ENCODE measurements at regions not wholly inside any gene's neighbourhood (a gene's known extent, or its start where the extent isn't known, plus 50 kb on each side); places are given as distances from the start of the nearest gene placed in this dataset.

DNA sequence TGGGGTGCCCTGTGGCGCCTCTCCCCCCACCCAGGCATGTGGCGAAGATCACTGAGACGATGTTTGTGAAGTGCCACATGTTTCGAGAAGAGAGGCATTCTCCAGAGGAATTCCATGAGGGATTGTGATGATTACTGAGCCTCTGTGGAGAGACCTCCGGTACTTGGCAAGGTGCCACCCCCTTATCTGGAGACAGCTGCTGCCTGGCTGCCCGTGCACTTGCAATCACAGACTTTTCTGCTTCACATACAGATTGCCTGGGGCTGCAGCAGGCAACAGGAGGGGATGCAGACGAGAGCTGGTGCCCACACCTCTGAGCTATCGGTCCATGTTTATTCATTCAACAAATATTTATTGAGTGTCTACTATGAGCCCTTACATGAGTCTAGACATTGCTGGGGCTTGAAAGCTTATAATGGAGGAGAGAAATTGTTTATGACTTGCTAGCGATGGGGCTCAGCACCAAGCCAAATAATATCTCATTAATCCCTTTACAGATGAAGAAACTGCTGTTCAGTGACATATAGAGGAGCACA, 317.2 kb upstream of the ZFHX3 start:
- DNase-seq, result peak in 2 of 3 donors; percentile 16 to 57

DNA sequence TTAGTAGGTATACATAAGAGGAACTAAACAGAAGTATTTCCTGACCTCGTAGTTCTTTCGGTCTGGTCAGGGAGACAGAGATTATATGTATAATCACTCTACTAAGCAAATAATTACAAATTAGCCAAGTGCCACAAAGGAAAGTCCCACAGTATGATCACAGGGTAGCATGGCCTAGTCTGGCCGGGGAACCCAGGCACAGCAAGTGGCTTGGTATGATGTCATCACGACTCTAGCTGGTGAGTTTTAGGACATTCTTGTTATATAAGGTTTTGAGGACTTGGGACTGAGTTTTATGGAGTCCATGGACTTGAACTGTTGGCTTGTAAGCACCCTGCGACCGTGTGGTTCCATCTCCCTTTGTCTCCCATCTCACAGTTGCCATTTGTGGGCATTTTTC, 316.5 kb upstream of the ZFHX3 start:
- DNase-seq, result no peak

DNA sequence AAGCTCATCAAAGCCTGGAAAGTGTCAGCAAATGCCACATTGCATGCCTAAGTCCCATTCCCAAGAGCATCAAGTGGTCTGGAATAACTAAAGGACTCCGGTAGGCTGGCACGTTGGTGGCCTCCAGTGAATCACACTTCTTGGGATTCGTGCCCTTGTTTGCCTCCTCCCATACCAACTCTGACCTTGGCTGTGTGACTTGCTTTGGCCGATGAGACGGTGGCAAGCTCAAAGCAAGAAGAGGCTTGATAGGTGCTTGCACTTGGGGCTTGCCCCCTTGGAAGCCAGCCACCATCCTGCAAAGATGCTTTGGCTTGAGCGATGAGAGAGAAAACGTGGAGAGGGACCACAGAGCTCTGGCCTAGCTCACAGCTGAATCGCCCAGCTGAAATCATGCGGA, 313.1 kb upstream of the ZFHX3 start:
- no peak for DNase-seq

DNA sequence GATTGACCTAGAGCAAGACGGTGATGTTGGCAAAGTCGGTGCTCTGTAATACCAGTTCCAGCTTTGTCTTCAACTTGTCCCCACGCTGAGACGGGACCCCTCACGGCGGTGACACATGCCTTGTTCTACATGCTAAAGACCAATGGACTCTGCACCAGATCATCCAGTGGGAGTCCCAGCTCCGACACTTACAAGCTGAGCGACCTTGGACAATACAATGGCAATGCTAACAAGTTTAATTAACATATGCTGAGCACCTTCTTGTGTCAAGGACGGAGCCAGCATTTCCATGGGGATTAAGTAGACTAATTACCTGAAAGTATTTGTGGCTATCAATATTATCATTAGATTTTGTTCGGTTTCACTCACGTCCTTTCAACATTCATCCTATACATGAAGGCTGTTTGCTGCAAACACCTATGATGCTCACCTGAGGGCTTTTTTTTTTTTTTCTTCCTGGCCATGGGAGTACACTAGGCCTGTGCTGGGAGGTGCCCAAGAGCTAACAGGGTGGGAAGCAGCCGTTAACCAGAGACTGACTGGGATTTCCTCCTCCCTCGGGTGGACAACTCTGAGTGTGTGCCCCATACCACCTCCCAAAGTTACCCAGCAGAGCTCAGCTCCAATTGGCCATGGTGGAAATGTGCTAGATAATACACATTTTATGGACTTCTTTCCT, 308.6 kb upstream of the ZFHX3 start:
- DNase-seq, result no peak

DNA sequence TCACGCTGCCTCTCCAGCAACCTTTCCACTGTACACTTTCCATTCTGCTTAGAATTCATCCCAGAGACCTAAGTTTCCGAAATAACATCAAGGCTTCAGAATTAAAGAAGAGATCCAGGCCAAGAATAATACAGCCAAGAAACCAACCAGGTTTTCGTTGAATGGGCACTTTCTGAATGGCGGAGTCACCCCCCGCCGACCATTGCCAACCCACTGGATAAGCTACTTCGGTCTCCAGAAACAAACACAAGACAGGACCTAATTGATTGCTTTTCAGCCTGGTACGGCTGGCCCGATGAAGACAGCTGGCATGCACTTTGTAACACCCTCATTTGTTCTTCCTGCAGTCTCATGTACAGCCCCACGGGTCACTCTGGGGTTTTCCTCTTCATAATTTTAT, 308.1 kb upstream of the ZFHX3 start:
- no peak for DNase-seq

DNA sequence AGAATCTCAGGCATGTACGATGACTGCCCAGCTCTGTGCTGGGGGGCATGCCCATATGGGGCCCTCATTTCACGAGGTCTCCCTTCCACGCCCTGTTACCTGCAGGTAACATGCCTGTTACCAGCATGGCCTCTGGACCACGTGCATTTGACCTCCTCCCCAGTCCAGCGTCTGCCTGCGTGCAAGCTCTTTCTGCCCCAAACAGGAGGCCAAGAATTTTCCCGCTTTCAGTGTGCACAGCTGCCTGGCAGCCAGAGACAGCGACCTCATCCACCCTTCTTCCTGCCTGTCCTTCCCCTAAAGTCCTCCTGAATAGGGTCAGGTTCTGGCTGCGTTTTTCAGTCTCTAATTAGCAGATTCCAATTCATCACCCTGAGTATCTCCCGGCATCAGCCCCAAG, 306.5 kb upstream of the ZFHX3 start:
- peak in 1 of 3 donors; percentile 32 for DNase-seq

DNA sequence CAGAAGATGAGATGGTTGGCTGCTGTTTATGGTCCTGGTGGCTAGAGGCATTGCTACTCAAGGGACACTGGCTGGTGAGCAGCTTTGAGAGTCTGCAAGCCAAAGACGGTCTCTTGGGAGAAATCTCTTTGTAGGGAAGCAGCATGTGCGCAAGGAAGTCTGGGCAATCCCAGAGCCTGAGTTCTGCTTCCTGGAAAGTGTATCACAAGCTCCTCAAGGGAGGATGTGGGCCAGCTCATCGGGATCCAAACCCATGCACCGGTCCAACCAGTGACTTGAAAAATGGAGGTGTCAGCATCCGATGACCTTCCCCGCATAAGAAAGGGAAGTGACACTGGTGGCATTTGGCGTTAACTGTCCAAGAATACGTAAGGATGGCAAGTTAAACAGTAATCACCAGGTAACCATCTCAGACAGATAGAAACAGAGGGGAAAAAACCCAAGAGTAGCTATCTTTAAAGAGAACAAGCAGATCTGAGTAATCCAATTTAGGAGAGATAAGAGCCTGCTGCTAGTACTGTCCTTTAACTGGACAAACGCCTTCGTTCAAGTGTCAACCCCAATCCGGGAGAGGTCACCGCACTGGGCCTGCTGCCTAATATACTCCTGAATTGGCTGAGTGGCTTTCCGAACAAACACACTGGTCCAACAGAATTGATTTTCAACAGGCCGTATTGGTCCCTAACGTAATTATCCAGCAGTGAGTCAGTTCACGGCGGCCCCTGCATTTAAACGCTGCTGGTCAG, 303.0 kb upstream of the ZFHX3 start:
- DNase-seq, result peak in 1 of 3 donors; percentile 29

DNA sequence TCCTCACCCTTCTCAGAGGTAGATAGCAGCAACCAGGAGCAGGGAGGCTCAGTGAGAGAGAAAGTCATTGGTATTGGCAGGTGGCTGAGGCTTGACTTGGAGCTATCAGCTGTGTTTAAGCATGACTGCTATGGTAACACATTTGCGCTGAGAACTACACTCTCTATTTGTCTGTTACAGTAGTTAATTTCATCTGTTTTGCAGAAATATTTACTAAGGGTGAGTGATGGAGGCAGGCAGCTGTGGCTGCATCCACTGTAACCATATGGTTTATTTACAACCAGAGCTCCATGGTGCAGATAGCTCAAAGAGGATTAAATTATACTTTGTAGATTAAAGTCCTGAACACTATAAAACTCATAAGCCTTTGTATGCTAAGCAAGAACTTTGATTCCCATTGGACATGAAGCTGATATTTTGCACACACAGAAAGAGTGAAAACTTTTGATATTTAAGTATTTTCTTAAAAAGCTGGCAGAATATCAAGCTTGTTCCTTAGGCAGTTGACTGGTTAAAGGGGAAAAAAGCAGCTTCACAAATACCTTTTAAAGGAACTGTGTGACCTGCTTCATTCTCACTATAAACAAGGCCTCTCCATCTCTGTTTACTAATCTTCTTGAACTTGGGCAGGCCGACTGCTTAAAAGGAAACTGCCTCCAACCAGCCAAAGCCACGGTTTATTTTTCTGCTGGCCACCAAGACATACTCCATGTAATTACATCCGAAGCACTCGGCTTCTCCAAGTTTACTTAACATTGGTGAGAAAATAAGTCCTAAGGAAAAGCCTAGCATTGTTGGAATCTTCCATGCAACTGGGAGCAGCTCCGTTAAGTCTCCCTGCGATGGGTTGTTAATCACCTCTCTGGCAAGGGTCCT, 299.8 kb upstream of the ZFHX3 start:
- DNase-seq, result peak in 2 of 3 donors; percentile 27 to 69

DNA sequence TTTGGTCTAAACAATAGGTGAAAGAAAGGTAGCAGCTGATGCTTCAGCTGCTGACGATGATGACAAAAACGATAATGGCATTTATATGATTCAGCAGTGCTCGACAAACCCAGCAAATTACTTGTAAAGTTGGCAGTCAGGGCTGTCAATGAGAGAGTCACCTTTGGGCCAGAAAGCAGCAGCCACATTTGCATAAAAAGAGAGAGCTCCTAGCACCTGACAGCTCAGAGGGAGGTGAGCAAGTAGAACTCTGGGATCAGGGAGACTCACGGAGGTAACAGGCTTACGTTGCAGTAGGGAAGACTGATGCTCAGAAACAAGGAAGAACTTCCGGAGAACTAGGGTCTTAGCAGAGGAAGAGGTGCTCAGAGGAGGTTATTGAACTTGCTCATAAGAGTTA, 291.9 kb upstream of the ZFHX3 start:
- DNase-seq, result no peak

DNA sequence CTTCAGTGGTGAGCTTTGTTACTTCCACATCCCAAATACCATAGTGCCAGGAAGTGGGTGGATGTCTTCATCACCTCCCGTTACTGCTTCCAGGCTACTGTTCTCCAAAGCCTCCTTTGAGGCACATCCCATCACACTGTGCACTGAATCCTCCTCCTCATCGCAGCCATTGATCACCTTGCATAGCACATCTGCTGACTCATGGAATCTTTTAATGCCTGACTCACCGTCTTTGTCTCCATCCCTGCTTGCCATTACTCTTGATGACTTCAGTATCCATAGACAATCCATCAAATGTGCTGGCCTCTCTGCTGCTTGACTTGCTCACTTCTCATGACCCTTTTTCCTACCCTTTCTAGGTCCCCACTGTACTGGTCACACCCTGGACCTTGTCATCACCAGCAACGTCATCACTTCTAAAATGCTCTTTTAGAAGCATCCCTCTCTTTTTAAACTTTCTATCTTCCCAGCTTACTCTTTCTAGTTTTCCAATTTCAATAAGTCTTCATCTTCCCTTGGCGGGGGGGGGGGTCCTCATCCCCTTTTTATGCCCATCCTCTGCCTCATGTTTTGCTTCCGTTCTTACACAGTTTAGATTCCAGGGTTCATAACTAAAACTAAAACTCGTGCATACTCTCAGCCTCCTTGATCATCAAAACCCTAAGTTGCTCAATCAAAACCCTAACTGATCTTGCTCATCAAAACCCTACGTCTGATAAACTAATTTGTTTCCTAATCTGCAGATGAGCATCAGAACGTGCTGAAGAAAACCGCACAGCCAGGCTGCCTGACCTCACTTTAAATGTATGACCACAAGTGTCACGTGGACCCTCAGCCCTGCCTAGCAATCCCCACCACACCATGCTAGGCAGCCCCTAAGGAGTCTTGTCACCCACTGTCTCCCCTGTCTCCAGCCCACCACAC, 289.7 kb upstream of the ZFHX3 start:
- DNase-seq, result no peak

DNA sequence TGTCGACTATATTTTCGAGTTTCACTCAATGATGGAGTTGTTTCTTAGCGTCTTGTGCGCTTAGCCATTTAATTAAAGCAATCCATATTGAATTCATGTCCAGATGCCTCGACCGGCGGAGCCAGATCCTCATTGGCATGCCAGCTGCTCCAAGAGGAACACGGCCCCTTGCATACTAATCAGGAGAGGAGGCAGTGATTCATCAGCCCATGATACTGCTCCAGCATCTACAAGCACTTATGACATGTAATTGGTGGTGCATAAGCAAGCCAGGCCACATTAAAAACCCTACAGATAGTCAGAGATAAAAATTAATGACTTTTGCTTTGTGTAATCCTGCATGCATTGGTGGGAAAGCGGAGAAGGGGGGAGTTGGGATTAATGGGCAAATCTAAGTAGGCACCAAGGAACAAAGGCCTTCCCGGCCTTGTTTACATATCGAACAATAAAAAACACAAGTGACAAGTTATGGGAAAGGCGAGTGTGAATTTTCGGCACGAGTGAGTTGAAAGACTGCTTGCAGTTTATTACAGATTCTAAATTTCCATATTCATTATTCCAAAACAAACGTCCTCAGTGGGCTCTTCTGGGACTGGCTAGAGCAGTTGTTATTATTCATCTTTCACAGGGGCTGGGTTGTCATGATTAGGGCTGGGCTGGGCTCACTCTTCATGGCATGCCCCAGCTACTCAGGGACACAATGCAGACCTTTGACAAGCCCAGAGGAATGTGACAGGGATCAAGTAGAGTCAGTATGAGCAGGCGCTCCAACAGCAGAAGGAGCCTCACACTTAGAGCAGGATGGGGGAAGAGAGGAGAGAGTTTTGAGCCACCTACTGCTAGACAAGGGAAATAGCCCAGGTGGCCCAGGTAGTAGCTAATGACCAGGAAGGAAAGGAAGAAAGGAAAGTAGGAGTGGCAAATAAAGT, 281.7 kb upstream of the ZFHX3 start:
- no peak for DNase-seq

DNA sequence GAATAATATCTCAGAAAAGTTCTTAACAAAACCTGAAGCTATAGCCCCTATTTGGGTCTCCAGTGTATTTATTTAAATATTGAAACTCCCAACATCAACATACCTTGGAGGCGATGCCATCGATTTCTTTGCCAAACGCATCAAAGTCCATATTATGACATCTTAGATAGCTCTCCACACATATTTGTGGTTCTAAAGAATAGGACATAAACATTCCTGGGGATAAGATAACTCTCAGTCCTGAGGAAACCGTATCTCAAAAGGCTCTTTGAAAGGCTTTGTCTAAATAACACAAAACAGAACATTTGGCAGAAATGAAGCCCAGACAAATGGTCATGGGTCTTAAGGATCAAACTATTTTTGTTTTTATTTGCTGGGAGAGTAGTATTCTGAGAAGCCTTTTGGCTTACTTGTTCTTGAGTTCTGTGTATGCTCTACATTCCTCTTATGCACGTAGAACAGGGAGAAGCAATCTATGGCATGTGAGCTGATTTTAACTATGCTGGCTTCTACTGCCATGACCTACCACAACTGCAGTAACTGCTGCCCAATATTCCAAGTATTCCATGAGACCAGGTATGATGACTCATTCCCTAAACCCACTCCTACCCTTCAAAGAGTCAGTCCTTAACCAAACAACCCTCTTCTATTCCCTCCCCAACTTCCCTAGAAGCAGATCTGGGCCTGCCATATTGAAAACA, 279.0 kb upstream of the ZFHX3 start:
- DNase-seq, result no peak

DNA sequence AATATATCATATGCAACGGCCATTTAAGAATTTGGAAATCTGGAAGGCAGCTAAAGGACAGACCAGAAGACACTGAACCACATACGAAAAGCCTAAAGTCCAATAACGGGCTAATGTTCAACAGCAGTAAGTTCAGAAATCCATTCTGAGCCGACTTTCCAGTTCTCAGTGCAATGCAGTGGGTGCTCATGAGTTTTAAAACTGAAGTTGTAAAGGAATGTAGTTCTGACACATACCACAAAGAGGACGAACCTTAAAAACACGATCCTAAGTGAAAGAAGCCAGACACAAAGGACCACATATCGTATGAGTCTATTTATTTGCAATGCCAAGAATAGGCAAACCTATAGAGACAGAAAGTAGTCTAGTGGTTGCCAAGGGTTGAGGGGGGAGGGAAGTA, 278.3 kb upstream of the ZFHX3 start:
- DNase-seq, result no peak

DNA sequence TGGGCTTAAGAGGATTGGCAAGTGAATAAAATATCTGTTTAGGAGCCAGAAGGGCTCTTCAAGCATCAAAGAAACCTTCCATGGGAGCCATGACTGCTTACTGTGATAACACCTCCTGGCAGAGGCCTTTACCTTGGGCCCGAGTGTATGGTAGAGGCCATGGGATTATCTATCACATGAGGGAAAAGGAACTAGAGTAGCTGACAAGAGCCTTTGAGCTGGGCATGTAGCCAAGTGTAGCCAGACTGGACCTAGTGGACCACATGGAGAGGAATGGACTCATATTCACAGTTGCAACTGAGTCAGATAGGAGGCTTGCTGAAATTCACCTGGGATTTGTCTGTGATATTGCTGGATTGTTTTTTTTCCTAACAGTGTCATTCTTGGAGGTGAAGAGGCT, 276.0 kb upstream of the ZFHX3 start:
- no peak for DNase-seq

DNA sequence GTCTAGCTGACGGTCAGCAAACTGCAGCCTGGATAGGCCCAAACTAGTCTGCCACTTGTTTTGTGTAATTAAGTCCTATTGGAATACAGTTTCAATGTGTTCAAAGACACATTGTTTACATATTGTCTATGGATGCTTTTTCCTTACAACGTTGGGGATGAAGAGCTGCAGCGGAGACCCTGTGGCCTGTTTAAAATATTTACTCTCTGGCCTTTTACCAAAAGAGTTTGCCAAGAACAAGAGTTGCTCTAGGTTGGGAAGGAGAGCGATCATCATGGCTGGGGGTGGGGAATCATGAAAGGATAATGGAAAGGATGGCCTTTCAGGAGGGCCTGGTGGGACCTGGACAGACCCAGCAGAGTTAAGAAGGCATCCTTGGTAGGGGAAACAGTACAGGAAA, 274.9 kb upstream of the ZFHX3 start:
- DNase-seq, result no peak

DNA sequence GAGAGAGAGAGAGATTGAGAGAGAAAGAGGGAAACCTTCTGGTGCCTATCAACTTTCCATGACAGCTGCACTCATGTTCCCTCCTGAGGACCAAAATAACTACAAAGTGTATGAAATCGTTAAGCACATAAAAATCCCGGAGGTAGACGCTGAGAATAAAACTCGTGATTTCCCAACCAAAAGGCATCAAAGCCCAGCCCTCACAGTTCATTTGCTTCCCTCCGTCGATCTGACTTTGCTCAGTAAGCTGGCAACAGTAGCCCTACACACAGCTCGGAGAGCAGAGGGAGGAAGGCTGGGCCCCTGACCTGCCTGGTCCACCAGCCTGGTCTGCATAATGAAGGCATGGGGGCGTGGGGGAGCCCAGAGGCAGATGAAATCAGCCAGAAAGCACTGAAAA, 273.9 kb upstream of the ZFHX3 start:
- peak in 1 of 3 donors; percentile 22 for DNase-seq

DNA sequence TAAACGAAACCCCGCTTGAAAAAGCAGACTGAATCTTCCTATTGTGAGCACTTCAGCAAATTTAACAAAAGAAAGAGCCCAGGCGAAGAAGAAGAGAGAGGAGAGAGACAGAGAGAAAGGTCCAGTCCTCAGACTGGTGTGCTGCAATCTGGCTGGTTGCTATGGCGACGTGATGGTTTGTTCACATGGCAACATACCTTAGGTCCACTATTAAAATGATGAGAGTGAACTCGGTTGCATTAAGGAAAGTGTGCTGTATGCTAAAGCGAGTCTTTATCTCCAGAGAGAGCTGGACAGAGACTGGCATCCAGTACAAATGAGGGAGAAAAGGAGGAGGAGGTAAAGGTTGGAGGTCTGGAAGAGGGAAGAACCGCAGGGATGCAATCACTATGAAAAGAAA, 271.8 kb upstream of the ZFHX3 start:
- no peak for DNase-seq

DNA sequence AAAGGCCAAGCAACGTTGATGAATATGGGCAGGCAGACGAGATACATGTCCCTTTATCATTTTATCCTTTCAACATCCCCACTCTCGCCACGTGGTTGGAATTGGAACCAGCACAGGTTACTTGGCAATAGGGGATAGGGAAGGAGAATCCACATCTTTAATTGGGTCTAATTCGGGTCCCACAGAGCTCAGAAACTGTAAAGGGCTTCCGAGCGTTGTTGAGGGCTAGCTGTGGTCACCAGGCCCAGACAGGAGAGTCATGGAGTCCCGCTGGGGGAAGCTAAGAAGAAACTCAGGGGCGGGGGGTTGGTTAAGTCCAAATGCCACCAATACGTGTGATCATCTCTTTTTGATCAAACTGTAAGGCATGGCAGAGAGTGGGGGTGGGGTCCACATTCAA, 271.3 kb upstream of the ZFHX3 start:
- no peak for DNase-seq

DNA sequence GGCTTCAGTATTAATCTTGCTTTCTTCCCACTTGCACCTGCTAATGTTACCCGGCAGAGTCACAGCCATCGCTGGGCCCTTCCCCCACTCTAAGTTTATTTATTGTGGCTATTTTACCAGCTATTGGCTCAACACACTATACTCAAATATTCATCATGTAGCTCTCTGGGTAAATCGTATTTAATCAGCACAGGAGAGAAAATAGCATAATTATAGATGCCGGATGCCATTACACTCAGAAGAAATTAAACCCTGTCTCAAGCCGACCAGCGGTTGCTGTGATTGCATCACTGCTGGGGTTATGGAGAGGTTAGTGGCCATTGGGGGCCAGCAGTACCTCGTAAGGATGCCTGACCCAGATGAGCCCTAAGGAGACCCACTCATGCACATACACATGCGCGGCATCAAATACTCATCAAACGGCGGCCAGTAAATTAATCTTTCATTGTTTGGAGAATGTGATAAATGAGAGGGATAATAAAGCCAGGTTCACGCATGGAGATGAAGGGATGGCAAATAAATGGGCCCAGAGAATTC, 269.5 kb upstream of the ZFHX3 start:
- no peak for DNase-seq

Data from muscle of back (tissue), 3 donors.